ENCODE measurements at regions not wholly inside any gene's neighbourhood (a gene's known extent, or its start where the extent isn't known, plus 50 kb on each side); places are given as distances from the start of the nearest gene placed in this dataset.

DNA sequence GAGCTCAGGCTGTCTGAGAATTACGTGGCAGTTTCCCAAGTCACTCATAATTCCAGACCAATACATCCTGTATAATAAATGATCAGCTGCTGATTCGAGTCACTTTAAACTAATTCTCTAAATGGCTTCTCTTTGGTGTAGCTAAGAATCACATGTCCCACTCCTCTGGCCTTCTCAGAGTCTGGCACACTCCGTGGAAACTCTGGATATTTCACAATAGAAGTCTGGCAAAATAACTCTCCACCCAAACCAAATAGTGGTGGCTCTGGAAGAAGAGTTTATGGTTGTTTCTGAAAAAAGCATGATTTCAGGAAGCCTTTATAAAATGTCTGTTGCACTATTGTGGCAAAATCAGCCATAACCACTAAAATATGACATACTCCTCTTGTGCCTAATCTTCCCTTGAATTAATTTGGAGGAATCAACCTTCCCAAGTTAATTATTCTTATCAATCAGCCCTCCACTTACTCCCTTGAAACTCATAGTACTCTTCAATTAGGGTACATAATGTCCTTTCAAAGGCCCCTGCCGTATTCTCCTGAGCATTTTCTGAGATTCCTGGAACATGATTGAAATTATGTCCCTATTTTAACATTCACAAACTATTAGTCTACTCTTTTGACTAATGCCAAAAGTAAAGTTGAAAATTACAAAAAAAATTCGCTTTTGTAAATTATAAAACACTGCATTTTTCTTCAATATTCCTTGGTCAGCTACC, 991.6 kb downstream of the FAT4 start:
- Histone ChIP-seq H3K4me3 (replicated peaks in 1 of 3; ENCODE audit: insufficient read depth in 1 of 3, low read depth in 1 of 3, low read length in 3 of 3) (no peak overlapping the region), H3K9me3 (replicated peaks; ENCODE audit: control insufficient read depth, insufficient read depth, low read length) (no peaks in the 10 kb centered on the region), H3K9ac (replicated peaks; ENCODE audit: extremely low read depth, insufficient read depth, low read length) (no peak overlapping the region), H3K36me3 (ENCODE audit: control insufficient read depth in 2 of 2, extremely low read depth in 1 of 2, insufficient read depth in 2 of 2, low read length in 2 of 2) (no peaks in the 10 kb centered on the region), H2AFZ (ENCODE audit: low read depth, low read length) (no peak overlapping the region), H3K9me1 (replicated peaks; ENCODE audit: control insufficient read depth, extremely low read depth, insufficient read depth, low read length) (no peaks in the 10 kb centered on the region), H3K79me2 (ENCODE audit: control insufficient read depth, insufficient read depth, low read length) (no peaks in the 10 kb centered on the region), H3K27ac (ENCODE audit: insufficient read depth, low read depth, low read length) (no peak overlapping the region), H3K4me1 (ENCODE audit: control insufficient read depth, extremely low read depth, insufficient read depth, low read length) (no peaks in the 10 kb centered on the region), H3K27me3 (ENCODE audit: control insufficient read depth in 2 of 2, insufficient read depth in 2 of 2, low read length in 2 of 2) (no peaks in the 10 kb centered on the region), H4K20me1 (replicated peaks; ENCODE audit: control insufficient read depth, extremely low read depth, insufficient read depth, low read length) (no peaks in the 10 kb centered on the region), H3K4me2 (ENCODE audit: insufficient read depth, low read length) (no peak overlapping the region)
- BruUV-seq (replicated peaks), result no TSS peak
- TF ChIP-seq EZH2 (IDR thresholded peaks at IDR 0.05; ENCODE audit: borderline replicate concordance, low read depth, low read length, severe bottlenecking) (no peak), POLR2AphosphoS5 (IDR thresholded peaks at IDR 0.05; ENCODE audit: insufficient read depth, low read depth, low read length) (no peak), MYC (IDR thresholded peaks at IDR 0.05; ENCODE audit: low read depth, low read length) (no peak), POLR2A (IDR thresholded peaks at IDR 0.05; ENCODE audit: low read depth, low read length) (no peak), GATA2 (IDR thresholded peaks at IDR 0.05; ENCODE audit: insufficient read depth, insufficient read length, low read depth, low read length) (no peak), FOS (IDR thresholded peaks at IDR 0.05; ENCODE audit: borderline replicate concordance, insufficient read depth, low read length) (no peak), JUN (IDR thresholded peaks at IDR 0.05; ENCODE audit: borderline replicate concordance, insufficient read depth, insufficient read length, low read depth) (no peak)
- TF ChIP-seq, protein P1, sequence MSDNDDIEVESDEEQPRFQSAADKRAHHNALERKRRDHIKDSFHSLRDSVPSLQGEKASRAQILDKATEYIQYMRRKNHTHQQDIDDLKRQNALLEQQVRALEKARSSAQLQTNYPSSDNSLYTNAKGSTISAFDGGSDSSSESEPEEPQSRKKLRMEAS (IDR thresholded peaks at IDR 0.05; ENCODE audit: insufficient read depth, insufficient read length), result no peak
- TF ChIP-seq, protein P2, sequence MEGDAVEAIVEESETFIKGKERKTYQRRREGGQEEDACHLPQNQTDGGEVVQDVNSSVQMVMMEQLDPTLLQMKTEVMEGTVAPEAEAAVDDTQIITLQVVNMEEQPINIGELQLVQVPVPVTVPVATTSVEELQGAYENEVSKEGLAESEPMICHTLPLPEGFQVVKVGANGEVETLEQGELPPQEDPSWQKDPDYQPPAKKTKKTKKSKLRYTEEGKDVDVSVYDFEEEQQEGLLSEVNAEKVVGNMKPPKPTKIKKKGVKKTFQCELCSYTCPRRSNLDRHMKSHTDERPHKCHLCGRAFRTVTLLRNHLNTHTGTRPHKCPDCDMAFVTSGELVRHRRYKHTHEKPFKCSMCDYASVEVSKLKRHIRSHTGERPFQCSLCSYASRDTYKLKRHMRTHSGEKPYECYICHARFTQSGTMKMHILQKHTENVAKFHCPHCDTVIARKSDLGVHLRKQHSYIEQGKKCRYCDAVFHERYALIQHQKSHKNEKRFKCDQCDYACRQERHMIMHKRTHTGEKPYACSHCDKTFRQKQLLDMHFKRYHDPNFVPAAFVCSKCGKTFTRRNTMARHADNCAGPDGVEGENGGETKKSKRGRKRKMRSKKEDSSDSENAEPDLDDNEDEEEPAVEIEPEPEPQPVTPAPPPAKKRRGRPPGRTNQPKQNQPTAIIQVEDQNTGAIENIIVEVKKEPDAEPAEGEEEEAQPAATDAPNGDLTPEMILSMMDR (IDR thresholded peaks at IDR 0.05; ENCODE audit: extremely low read depth in 1 of 2, insufficient read depth in 1 of 2, low read depth in 1 of 2, low read length in 2 of 2), result no peak
- ChIA-PET CTCF (no interaction called here), POLR2A (no interaction called here)
- DNase-seq (ENCODE audit: low read depth, low spot score) (no peak), FAIRE-seq (no peak)
- dilution Hi-C loops (cut with MboI; ENCODE audit: extremely low pct_ligation_motif_present, low sequenced_read_pairs) (no loop called here), intact Hi-C loops (cut with micrococcal nuclease) (no loop called here)
